SU-DHL-6 (cell line): ENCODE measurements at regions not wholly inside any gene's neighbourhood (a gene's known extent, or its start where the extent isn't known, plus 50 kb on each side); places are given as distances from the start of the nearest gene placed in this dataset.

Source experiments
- EZH2phosphoT487 ChIP-seq: fragments of 200-600 bp; sonication (generic), shearing (Covaris generic); conservative IDR thresholded peaks from 2 replicates; pipeline ENCODE4 v1.6.1; 2018; ENCODE audit warnings: mild to moderate bottlenecking, antibody characterized with exemption, low read length, moderate library complexity, mixed read lengths
- TF ChIP-seq, protein P1 (sequence below): fragments of 200-600 bp; sonication (generic); IDR thresholded peaks from one replicate; pipeline ENCODE4 v1.5.1; 2017; ENCODE audit warnings: antibody characterized with exemption, mild to moderate bottlenecking, low read length, moderate library complexity; ENCODE audit not compliant: insufficient read depth, poor library complexity, severe bottlenecking

DNA sequence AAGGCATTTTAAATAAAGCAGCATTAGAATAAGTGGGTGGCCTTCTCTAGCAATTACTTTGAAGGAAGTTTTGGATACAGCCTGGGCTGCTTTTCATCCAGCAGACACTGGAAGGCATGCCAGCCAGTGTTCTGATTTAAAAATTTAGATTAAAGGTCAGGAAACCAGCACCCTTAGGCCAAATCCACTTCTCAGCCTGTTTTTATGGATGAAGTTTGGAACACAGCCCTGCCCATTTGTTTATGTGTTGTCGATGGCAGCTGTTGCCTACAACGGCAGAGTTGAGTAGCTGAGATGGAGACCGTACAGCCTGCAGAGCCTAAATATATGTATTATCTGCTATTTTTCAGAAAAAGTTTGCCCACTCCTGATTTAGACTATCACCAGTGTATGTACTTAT lies 313.6 kb upstream of the ACVR2A start:
- TF ChIP-seq, protein P1, sequence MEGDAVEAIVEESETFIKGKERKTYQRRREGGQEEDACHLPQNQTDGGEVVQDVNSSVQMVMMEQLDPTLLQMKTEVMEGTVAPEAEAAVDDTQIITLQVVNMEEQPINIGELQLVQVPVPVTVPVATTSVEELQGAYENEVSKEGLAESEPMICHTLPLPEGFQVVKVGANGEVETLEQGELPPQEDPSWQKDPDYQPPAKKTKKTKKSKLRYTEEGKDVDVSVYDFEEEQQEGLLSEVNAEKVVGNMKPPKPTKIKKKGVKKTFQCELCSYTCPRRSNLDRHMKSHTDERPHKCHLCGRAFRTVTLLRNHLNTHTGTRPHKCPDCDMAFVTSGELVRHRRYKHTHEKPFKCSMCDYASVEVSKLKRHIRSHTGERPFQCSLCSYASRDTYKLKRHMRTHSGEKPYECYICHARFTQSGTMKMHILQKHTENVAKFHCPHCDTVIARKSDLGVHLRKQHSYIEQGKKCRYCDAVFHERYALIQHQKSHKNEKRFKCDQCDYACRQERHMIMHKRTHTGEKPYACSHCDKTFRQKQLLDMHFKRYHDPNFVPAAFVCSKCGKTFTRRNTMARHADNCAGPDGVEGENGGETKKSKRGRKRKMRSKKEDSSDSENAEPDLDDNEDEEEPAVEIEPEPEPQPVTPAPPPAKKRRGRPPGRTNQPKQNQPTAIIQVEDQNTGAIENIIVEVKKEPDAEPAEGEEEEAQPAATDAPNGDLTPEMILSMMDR = no peak
- TF ChIP-seq EZH2phosphoT487 = no peak
